Mucosa of descending colon (tissue), 3 donors: ENCODE measurements at regions not wholly inside any gene's neighbourhood (a gene's known extent, or its start where the extent isn't known, plus 50 kb on each side); places are given as distances from the start of the nearest gene placed in this dataset.
"Not testable (repeated sequence)": the region's sequence is repeated elsewhere in the genome, so short reads cannot be mapped to it uniquely, and the experiment has no call there.

Source experiments
- ATAC-seq: fragments of 200-7000 bp; cut with Tn5 transposase; one replicate; pipeline ENCODE4 v1.9.1; 2020; ENCODE audit warnings: mild to moderate bottlenecking, moderate library complexity
- DNase-seq, 3 donors: peaks; one replicate each; pipeline ENCODE4 v3.0.0-alpha.2; 2020
- H3K36me3 ChIP-seq: fragments of 200-600 bp; one replicate; pipeline ENCODE4 v1.8.0; 2021; ENCODE audit warnings: low read depth, mild to moderate bottlenecking
- H3K4me1 ChIP-seq: fragments of 200-600 bp; one replicate; pipeline ENCODE4 v1.8.0; 2021; ENCODE audit warnings: low read depth, mild to moderate bottlenecking
- H3K4me3 ChIP-seq: fragments of 200-600 bp; one replicate; pipeline ENCODE4 v1.8.0; 2021; ENCODE audit warnings: mild to moderate bottlenecking
- H3K9me3 ChIP-seq: fragments of 200-600 bp; one replicate; pipeline ENCODE4 v1.8.0; 2021; ENCODE audit warnings: mild to moderate bottlenecking
- intact Hi-C, 2 donors: fragments of 100-400 bp; cut with DNase I in 1 of 2; cut with micrococcal nuclease in 1 of 2; formaldehyde crosslinking; loops; one replicate each; pipeline versions ENCODE4 v1.11.0 to v1.11.1; 2022; cut with DNase I, micrococcal nuclease
- TF ChIP-seq, protein P1 (sequence below): fragments of 200-600 bp; IDR thresholded peaks from one replicate; pipeline ENCODE4 v1.8.0; 2022; ENCODE audit warnings: antibody characterized with exemption, mild to moderate bottlenecking
- donor health status: DM: no; HTN: no; CAD: no; lungs with moderate emphysema.
- donor health status: DM: no; HTN: no; CAD: no.
- donor health status: DM: no; HTN: yes; CAD: no.

GRCh38 chr6:58365856-58366255 is 1048.4 kb downstream of the PRIM2 start:
- ATAC-seq, H3K4me1 ChIP-seq, H3K4me3 ChIP-seq, H3K36me3 ChIP-seq, intact Hi-C loops, DNase-seq: not testable (repeated sequence)
- peaks cover 36% of the 10 kb centered on the region for H3K9me3 ChIP-seq

- ATAC-seq, H3K36me3 ChIP-seq, intact Hi-C loops, H3K4me1 ChIP-seq, H3K4me3 ChIP-seq, DNase-seq: not testable (repeated sequence)
- H3K9me3 ChIP-seq, result peaks cover 87% of the 10 kb centered on the region
Observed at GRCh38 chr6:58406659-58407058, 1089.2 kb downstream of the PRIM2 start.

GRCh38 chr6:58419321-58419720 is 1101.9 kb downstream of the PRIM2 start:
- ATAC-seq (no peak), DNase-seq (no peak)
- intact Hi-C loops, result no loop called here
- peaks cover 75% of the 10 kb centered on the region for H3K9me3 ChIP-seq
- H3K4me3 ChIP-seq, result no peak overlapping the region
- no peaks in the 10 kb centered on the region for H3K4me1 ChIP-seq
- no peaks in the 10 kb centered on the region for H3K36me3 ChIP-seq
- TF ChIP-seq, protein P1, sequence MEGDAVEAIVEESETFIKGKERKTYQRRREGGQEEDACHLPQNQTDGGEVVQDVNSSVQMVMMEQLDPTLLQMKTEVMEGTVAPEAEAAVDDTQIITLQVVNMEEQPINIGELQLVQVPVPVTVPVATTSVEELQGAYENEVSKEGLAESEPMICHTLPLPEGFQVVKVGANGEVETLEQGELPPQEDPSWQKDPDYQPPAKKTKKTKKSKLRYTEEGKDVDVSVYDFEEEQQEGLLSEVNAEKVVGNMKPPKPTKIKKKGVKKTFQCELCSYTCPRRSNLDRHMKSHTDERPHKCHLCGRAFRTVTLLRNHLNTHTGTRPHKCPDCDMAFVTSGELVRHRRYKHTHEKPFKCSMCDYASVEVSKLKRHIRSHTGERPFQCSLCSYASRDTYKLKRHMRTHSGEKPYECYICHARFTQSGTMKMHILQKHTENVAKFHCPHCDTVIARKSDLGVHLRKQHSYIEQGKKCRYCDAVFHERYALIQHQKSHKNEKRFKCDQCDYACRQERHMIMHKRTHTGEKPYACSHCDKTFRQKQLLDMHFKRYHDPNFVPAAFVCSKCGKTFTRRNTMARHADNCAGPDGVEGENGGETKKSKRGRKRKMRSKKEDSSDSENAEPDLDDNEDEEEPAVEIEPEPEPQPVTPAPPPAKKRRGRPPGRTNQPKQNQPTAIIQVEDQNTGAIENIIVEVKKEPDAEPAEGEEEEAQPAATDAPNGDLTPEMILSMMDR, result no peak
